NCI-H187 (cell line): ENCODE measurements at regions not wholly inside any gene's neighbourhood (a gene's known extent, or its start where the extent isn't known, plus 50 kb on each side); places are given as distances from the start of the nearest gene placed in this dataset.
"Not testable (repeated sequence)": the region's sequence is repeated elsewhere in the genome, so short reads cannot be mapped to it uniquely, and the experiment has no call there.

Source experiments
- DNase-seq, 2 experiments: peaks; one replicate each; lab custom pipeline; 2025; lab: John Stamatoyannopoulos, UW

- no peak for DNase-seq
Observed at GRCh38 chr21:27771938-27772483, 805.1 kb upstream of the ADAMTS5 start.

GRCh38 chr21:27769763-27770162 lies 802.9 kb upstream of the ADAMTS5 start:
- DNase-seq: no peak

GRCh38 chr21:27768046-27768637 lies 801.3 kb upstream of the ADAMTS5 start:
- DNase-seq: not testable (repeated sequence)

GRCh38 chr21:27764056-27764455 lies 797.2 kb upstream of the ADAMTS5 start:
- DNase-seq: no peak

- no peak for DNase-seq
Observed at GRCh38 chr21:27761623-27762022, 794.7 kb upstream of the ADAMTS5 start.

GRCh38 chr21:27759820-27760219 lies 792.9 kb upstream of the ADAMTS5 start:
- no peak for DNase-seq

GRCh38 chr21:27759091-27759659 lies 792.3 kb upstream of the ADAMTS5 start:
- no peak for DNase-seq

- DNase-seq: no peak
Observed at GRCh38 chr21:27756191-27756590, 789.3 kb upstream of the ADAMTS5 start.

- DNase-seq: no peak
Observed at GRCh38 chr21:27743971-27744564, 777.2 kb upstream of the ADAMTS5 start.

- DNase-seq: no peak
Observed at GRCh38 chr21:27741736-27742135, 774.8 kb upstream of the ADAMTS5 start.

- no peak for DNase-seq
Observed at GRCh38 chr21:27740084-27740483, 773.2 kb upstream of the ADAMTS5 start.

- no peak for DNase-seq
Observed at GRCh38 chr21:27739187-27739586, 772.3 kb upstream of the ADAMTS5 start.

GRCh38 chr21:27735699-27736098 lies 768.8 kb upstream of the ADAMTS5 start:
- no peak for DNase-seq

- DNase-seq: no peak
Observed at GRCh38 chr21:27734146-27734545, 767.3 kb upstream of the ADAMTS5 start.

- DNase-seq: no peak
Observed at GRCh38 chr21:27725916-27726315, 759.0 kb upstream of the ADAMTS5 start.

- no peak for DNase-seq
Observed at GRCh38 chr21:27722095-27722494, 755.2 kb upstream of the ADAMTS5 start.

GRCh38 chr21:27721675-27722074 lies 754.8 kb upstream of the ADAMTS5 start:
- DNase-seq: no peak

- no peak for DNase-seq
Observed at GRCh38 chr21:27719226-27719625, 752.3 kb upstream of the ADAMTS5 start.

GRCh38 chr21:27715131-27715530 lies 748.2 kb upstream of the ADAMTS5 start:
- DNase-seq: no peak

GRCh38 chr21:27713154-27714109 lies 746.5 kb upstream of the ADAMTS5 start:
- no peak for DNase-seq

GRCh38 chr21:27704567-27705166 lies 737.8 kb upstream of the ADAMTS5 start:
- no peak for DNase-seq

GRCh38 chr21:27703791-27704190 lies 736.9 kb upstream of the ADAMTS5 start:
- no peak for DNase-seq
